ENCODE measurements at regions not wholly inside any gene's neighbourhood (a gene's known extent, or its start where the extent isn't known, plus 50 kb on each side); places are given as distances from the start of the nearest gene placed in this dataset.
"Not testable (repeated sequence)": the region's sequence is repeated elsewhere in the genome, so short reads cannot be mapped to it uniquely, and the experiment has no call there.

- intact Hi-C loops (cut with DNase I), result no loop called here
Observed at GRCh38 chr5:83802686-83803085, 82.0 kb upstream of the HAPLN1 start.

GRCh38 chr5:83800201-83800600 lies 79.5 kb upstream of the HAPLN1 start:
- no peaks in the 10 kb centered on the region for H3K9me3 ChIP-seq
- H3K36me3 ChIP-seq, result no peaks in the 10 kb centered on the region
- H3K27me3 ChIP-seq, result no peaks in the 10 kb centered on the region
- WGBS, 2 donors, result 74 to 88% methylated on average over 2 of the region's 2 CpGs
- H3K4me3 ChIP-seq, result no peak overlapping the region
- no peak for ATAC-seq
- H3K4me1 ChIP-seq, result no peaks in the 10 kb centered on the region
- no peak for TF ChIP-seq CTCF (IDR thresholded peaks at IDR 0.05)
- DNase-seq, result no peak
- intact Hi-C loops (cut with DNase I), result no loop called here
- H3K27ac ChIP-seq, result no peak overlapping the region

More at GRCh38 chr5:83802686-83803085, 82.0 kb upstream of the HAPLN1 start:
- WGBS, 2 donors, result 82 to 85% methylated on average over 2 of the region's 2 CpGs
- DNase-seq (no peak), ATAC-seq (no peak)
- Histone ChIP-seq H3K4me3 (no peak overlapping the region), H3K27ac (no peak overlapping the region), H3K9me3 (no peaks in the 10 kb centered on the region), H3K4me1 (no peaks in the 10 kb centered on the region), H3K36me3 (no peaks in the 10 kb centered on the region), H3K27me3 (no peaks in the 10 kb centered on the region)
- no peak for TF ChIP-seq CTCF (IDR thresholded peaks at IDR 0.05)

GRCh38 chr5:83799020-83799419 lies 78.4 kb upstream of the HAPLN1 start:
- WGBS, 2 donors, result 80 to 84% methylated on average over 10 of the region's 11 CpGs
- H3K4me1 ChIP-seq, result not testable (repeated sequence)

GRCh38 chr5:83789371-83789770 lies 68.7 kb upstream of the HAPLN1 start:
- Histone ChIP-seq H3K27me3 (no peaks in the 10 kb centered on the region), H3K9me3 (no peaks in the 10 kb centered on the region), H3K4me1 (no peaks in the 10 kb centered on the region), H3K36me3 (no peaks in the 10 kb centered on the region), H3K27ac (no peak overlapping the region), H3K4me3 (no peak overlapping the region)
- DNase-seq (no peak), ATAC-seq (no peak)
- intact Hi-C loops (cut with DNase I), result no loop called here
- 12 to 14% methylated on average over 1 of the region's 1 CpG for WGBS, 2 donors
- no peak for TF ChIP-seq CTCF (IDR thresholded peaks at IDR 0.05)

More at GRCh38 chr5:83799020-83799419, 78.4 kb upstream of the HAPLN1 start:
- H3K27ac ChIP-seq; H3K36me3 ChIP-seq; H3K9me3 ChIP-seq; H3K27me3 ChIP-seq; ATAC-seq; intact Hi-C loops (cut with DNase I); DNase-seq; H3K4me3 ChIP-seq: not testable (repeated sequence)

- no peaks in the 10 kb centered on the region for H3K27me3 ChIP-seq
- H3K9me3 ChIP-seq, result no peaks in the 10 kb centered on the region
- H3K36me3 ChIP-seq, result no peaks in the 10 kb centered on the region
- intact Hi-C loops (cut with DNase I), result no loop called here
- ATAC-seq, result no peak
- no peaks in the 10 kb centered on the region for H3K4me1 ChIP-seq
- no peak overlapping the region for H3K27ac ChIP-seq
- no peak for TF ChIP-seq CTCF (IDR thresholded peaks at IDR 0.05)
- DNase-seq, result no peak
- 49 to 58% methylated on average over 3 of the region's 3 CpGs for WGBS, 2 donors
- H3K4me3 ChIP-seq, result no peak overlapping the region
Observed at GRCh38 chr5:83787631-83788030, 67.0 kb upstream of the HAPLN1 start.

Measured in heart right ventricle (tissue), 16 donors.